Spleen (tissue), 7 donors: ENCODE measurements at regions not wholly inside any gene's neighbourhood (a gene's known extent, or its start where the extent isn't known, plus 50 kb on each side); places are given as distances from the start of the nearest gene placed in this dataset.

Experiments used
- POLR2A ChIP-seq, 3 donors: fragments of 450-650 bp; IDR thresholded peaks; one replicate each; pipeline ENCODE4 v1.5.1; 2017; ENCODE audit warnings: antibody characterized with exemption in 3 of 3, mild to moderate bottlenecking in 1 of 3
- POLR2AphosphoS5 ChIP-seq, 3 donors: sonication (generic); formaldehyde crosslinking; IDR thresholded peaks; one replicate each; pipeline ENCODE4 v1.5.1; 2017; ENCODE audit warnings: antibody characterized with exemption in 3 of 3
- TF ChIP-seq, protein P1 (sequence below), 11 experiments: fragments of 200-600 bp in 7 of 11; fragments of 450-650 bp in 4 of 11; sonication (generic) in 4 of 11; IDR thresholded peaks in 8 of 11; conservative IDR thresholded peaks in 3 of 11; 1 replicate in 7 of 11; 2 replicates in 4 of 11; pipeline versions ENCODE4 v1.4.0 to v1.8.0; 2016 to 2021; ENCODE audit warnings: antibody characterized with exemption in 11 of 11, inconsistent platforms in 4 of 11, mild to moderate bottlenecking in 1 of 11
- donor health status: DM: no; HTN: no; CAD: no; lungs with moderate emphysema.
- donor health status: DM: no; HTN: no; CAD: no.
- donor health status: DM: no; HTN: no; CAD: no.

DNA sequence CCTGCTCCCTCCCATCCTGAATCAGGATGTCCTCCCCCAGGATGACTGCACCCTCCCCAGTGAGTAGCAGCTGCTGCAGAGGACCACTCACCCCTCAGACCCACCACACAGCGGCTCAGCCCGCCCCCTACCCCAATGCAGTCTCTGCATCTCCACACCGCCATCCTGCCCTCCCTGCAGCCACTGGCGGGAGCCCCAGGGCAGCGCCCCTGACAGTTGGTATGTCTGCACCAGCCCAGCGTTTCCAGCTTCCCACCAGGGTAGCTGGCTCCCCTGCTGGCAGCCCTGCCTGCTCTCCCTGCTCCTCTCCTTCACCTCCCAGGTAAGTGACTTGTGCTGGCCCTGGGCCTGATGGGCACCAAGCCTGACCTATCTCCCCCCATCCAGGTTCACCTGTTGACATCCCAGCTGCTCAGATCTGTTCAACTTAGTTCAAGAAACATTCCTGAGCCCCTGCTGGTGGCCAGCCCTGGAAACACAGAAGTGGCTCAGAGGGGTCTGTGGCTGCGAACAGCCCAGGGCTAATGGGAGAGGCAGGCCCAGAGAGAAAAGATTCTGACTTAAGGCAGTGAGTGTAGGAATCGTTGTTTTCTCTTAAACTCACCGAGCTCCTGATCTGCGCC is 117.7 kb upstream of the RAB6C start:
- TF ChIP-seq POLR2A (IDR thresholded peaks at IDR 0.05) (no peak), POLR2AphosphoS5 (IDR thresholded peaks at IDR 0.05) (no peak)
- TF ChIP-seq, protein P1, sequence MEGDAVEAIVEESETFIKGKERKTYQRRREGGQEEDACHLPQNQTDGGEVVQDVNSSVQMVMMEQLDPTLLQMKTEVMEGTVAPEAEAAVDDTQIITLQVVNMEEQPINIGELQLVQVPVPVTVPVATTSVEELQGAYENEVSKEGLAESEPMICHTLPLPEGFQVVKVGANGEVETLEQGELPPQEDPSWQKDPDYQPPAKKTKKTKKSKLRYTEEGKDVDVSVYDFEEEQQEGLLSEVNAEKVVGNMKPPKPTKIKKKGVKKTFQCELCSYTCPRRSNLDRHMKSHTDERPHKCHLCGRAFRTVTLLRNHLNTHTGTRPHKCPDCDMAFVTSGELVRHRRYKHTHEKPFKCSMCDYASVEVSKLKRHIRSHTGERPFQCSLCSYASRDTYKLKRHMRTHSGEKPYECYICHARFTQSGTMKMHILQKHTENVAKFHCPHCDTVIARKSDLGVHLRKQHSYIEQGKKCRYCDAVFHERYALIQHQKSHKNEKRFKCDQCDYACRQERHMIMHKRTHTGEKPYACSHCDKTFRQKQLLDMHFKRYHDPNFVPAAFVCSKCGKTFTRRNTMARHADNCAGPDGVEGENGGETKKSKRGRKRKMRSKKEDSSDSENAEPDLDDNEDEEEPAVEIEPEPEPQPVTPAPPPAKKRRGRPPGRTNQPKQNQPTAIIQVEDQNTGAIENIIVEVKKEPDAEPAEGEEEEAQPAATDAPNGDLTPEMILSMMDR (IDR thresholded peaks at IDR 0.05 in 8 of 11, conservative IDR thresholded peaks at IDR 0.05 in 3 of 11): no peak
